ENCODE measurements at regions not wholly inside any gene's neighbourhood (a gene's known extent, or its start where the extent isn't known, plus 50 kb on each side); places are given as distances from the start of the nearest gene placed in this dataset.

DNA sequence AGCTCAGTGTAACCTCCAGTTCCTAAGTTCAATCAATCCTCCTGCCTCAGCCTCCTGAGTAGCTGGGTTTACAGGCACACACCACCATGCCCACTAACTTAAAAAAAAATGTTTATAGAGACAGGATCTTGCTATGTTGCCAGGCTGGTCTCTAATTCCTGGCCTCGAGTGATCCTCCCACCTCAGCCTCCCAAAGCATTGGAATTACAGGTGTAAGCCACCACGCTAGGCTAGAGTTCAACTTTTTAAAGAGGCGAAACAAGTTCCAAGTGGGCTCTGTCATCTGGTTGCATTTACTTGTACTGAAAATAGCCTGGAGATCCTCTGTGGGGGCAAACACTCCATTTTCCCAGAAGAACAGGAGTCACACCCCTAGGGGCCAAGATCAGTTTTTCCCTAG, 100.7 kb upstream of the RIPOR2 start:
- no peak for TF ChIP-seq TOX (CRISPR knock-in tag; IDR thresholded peaks at IDR 0.05; ENCODE audit: borderline replicate concordance)
- TF ChIP-seq, protein P1, sequence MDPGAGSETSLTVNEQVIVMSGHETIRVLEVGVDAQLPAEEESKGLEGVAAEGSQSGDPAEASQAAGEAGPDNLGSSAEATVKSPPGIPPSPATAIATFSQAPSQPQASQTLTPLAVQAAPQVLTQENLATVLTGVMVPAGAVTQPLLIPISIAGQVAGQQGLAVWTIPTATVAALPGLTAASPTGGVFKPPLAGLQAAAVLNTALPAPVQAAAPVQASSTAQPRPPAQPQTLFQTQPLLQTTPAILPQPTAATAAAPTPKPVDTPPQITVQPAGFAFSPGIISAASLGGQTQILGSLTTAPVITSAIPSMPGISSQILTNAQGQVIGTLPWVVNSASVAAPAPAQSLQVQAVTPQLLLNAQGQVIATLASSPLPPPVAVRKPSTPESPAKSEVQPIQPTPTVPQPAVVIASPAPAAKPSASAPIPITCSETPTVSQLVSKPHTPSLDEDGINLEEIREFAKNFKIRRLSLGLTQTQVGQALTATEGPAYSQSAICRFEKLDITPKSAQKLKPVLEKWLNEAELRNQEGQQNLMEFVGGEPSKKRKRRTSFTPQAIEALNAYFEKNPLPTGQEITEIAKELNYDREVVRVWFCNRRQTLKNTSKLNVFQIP (CRISPR knock-in tag; IDR thresholded peaks at IDR 0.05; ENCODE audit: borderline replicate concordance, low read depth) = no peak
- TF ChIP-seq, protein P2, sequence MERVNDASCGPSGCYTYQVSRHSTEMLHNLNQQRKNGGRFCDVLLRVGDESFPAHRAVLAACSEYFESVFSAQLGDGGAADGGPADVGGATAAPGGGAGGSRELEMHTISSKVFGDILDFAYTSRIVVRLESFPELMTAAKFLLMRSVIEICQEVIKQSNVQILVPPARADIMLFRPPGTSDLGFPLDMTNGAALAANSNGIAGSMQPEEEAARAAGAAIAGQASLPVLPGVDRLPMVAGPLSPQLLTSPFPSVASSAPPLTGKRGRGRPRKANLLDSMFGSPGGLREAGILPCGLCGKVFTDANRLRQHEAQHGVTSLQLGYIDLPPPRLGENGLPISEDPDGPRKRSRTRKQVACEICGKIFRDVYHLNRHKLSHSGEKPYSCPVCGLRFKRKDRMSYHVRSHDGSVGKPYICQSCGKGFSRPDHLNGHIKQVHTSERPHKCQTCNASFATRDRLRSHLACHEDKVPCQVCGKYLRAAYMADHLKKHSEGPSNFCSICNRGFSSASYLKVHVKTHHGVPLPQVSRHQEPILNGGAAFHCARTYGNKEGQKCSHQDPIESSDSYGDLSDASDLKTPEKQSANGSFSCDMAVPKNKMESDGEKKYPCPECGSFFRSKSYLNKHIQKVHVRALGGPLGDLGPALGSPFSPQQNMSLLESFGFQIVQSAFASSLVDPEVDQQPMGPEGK (CRISPR knock-in tag; IDR thresholded peaks at IDR 0.05; ENCODE audit: borderline replicate concordance) = no peak
- TF ChIP-seq ARNTL (CRISPR knock-in tag; IDR thresholded peaks at IDR 0.05; ENCODE audit: borderline replicate concordance, low read depth) = no peak
- TF ChIP-seq SNAI2 (CRISPR knock-in tag; IDR thresholded peaks at IDR 0.05) = no peak
- TF ChIP-seq ZFP30 (CRISPR knock-in tag; IDR thresholded peaks at IDR 0.05) = no peak
- no peak for TF ChIP-seq CSDC2 (CRISPR knock-in tag; IDR thresholded peaks at IDR 0.05)
- no peak for TF ChIP-seq RARB (CRISPR knock-in tag; IDR thresholded peaks at IDR 0.05)
- no peak for TF ChIP-seq ZFP3 (CRISPR knock-in tag; IDR thresholded peaks at IDR 0.05)
- no peak for TF ChIP-seq ZC3H10 (CRISPR knock-in tag; IDR thresholded peaks at IDR 0.05)

All from SK-N-SH treated with all-trans-retinoic acid at 6 μM for 48 hours (cell line).